K562 (cell line): ENCODE measurements at regions not wholly inside any gene's neighbourhood (a gene's known extent, or its start where the extent isn't known, plus 50 kb on each side); places are given as distances from the start of the nearest gene placed in this dataset.

ENCODE experiments used
- ATAC-seq: fragments of 200-7000 bp; cut with Tn5 transposase; 3 replicates; pipeline ENCODE4 v1.9.1; 2020; ENCODE audit warnings: moderate library complexity
- BruUV-seq: library from RNA; stranded (reverse); fragments of 400-500 nt; replicated peaks from 2 replicates; lab custom pipeline; 2021; lab: Mats Ljungman, UMichigan
- CTCF ChIA-PET: fragments of 300-600 bp; formaldehyde crosslinking; extraction: SDS; loops from one replicate; lab custom pipeline; 2021; ENCODE audit warnings: low intra/inter-chr PET ratio; lab: Yijun Ruan, JAX
- POLR2A ChIA-PET: fragments of 300-600, 350-650 bp; sonication (Branson Sonifier 250); formaldehyde crosslinking; extraction: SDS; loops from one replicate; lab custom pipeline; 2021; ENCODE audit warnings: antibody characterized with exemption, inconsistent platforms; lab: Yijun Ruan, JAX
- DNase-seq, 4 experiments: peaks; one replicate each; pipeline versions ENCODE4 v3.0.0 to v3.0.0-alpha.2; 2011 to 2018; ENCODE audit warnings: low spot score in 3 of 4, mixed read lengths in 3 of 4; ENCODE audit errors: extremely low read depth in 1 of 4
- FAIRE-seq: peaks from 2 replicates; lab custom pipeline; 2011; peaks lifted over from hg19 to GRCh38; lab: Jason Lieb, UNC
- H2AFZ ChIP-seq: 2 replicates; pipeline ENCODE4 v1.6.0; 2011; ENCODE audit warnings: low read depth, low read length, control low read depth, inconsistent platforms
- H3K27ac ChIP-seq: fragments of 200-600 bp; 3 replicates; pipeline ENCODE4 v1.8.0; 2011; ENCODE audit warnings: low read depth, mild to moderate bottlenecking, control low read depth, inconsistent platforms, low read length, moderate library complexity, mixed read lengths; ENCODE audit errors: extremely low read depth
- H3K27me3 ChIP-seq, 2 experiments: fragments of 300-600 bp in 1 of 2; 2 replicates in 1 of 2; 3 replicates in 1 of 2; pipeline versions ENCODE4 v1.6.0 to v1.8.0; 2011; ENCODE audit warnings: inconsistent platforms in 2 of 2, low read length in 2 of 2, mild to moderate bottlenecking in 1 of 2, mixed read lengths in 1 of 2, moderate library complexity in 1 of 2; ENCODE audit not compliant: control insufficient read depth in 2 of 2, insufficient read depth in 2 of 2
- H3K36me3 ChIP-seq: fragments of 300-600 bp; 3 replicates; pipeline ENCODE4 v1.8.0; 2011; ENCODE audit warnings: mild to moderate bottlenecking, low read length, inconsistent platforms; ENCODE audit not compliant: control insufficient read depth, insufficient read depth
- H3K4me1 ChIP-seq, 2 experiments: fragments of 200-600 bp in 1 of 2; replicated peaks in 1 of 2; 2 replicates in 1 of 2; 3 replicates in 1 of 2; pipeline versions ENCODE4 v1.5.1 to v1.8.0; 2011; ENCODE audit warnings: inconsistent platforms in 2 of 2, low read length in 2 of 2, mild to moderate bottlenecking in 1 of 2, mixed read lengths in 1 of 2, moderate library complexity in 1 of 2; ENCODE audit not compliant: control insufficient read depth in 2 of 2, insufficient read depth in 2 of 2
- H3K4me2 ChIP-seq: 2 replicates; pipeline ENCODE4 v1.6.1; 2011; ENCODE audit warnings: low read length, control low read depth, inconsistent platforms, mixed read lengths; ENCODE audit not compliant: insufficient read depth
- H3K4me3 ChIP-seq: fragments of 200-600 bp; sonication (generic), shearing (Covaris generic); 2 replicates; pipeline ENCODE4 v1.5.1; 2016; ENCODE audit warnings: control low read depth, inconsistent platforms
- H3K79me2 ChIP-seq: fragments of 200-600 bp; 3 replicates; pipeline ENCODE4 v1.8.0; 2011; ENCODE audit warnings: low read length, inconsistent platforms; ENCODE audit not compliant: control insufficient read depth, insufficient read depth
- H3K9ac ChIP-seq, 2 experiments: 2 replicates each; pipeline versions ENCODE4 v1.6.0 to v1.6.1; 2011; ENCODE audit warnings: low read depth in 2 of 2, low read length in 2 of 2, control low read depth in 1 of 2, inconsistent platforms in 1 of 2, mild to moderate bottlenecking in 1 of 2, mixed read lengths in 1 of 2; ENCODE audit not compliant: insufficient read depth in 1 of 2
- H3K9me1 ChIP-seq: one replicate; pipeline ENCODE4 v1.6.0; 2011; ENCODE audit warnings: inconsistent platforms, mild to moderate bottlenecking, low read length, moderate library complexity; ENCODE audit not compliant: control insufficient read depth, insufficient read depth
- H3K9me3 ChIP-seq: replicated peaks from 2 replicates; pipeline ENCODE4 v1.5.1; 2011; ENCODE audit warnings: low read depth, low read length, inconsistent platforms; ENCODE audit not compliant: control insufficient read depth, insufficient read depth
- H4K20me1 ChIP-seq: replicated peaks from 2 replicates; pipeline ENCODE4 v1.6.1; 2011; ENCODE audit warnings: low read length, inconsistent platforms, mixed read lengths; ENCODE audit not compliant: control insufficient read depth, insufficient read depth
- CCAR2 ChIP-seq: fragments of 200-400 bp; formaldehyde crosslinking; IDR thresholded peaks from 2 replicates; pipeline ENCODE4 v1.6.1; 2017; ENCODE audit warnings: mild to moderate bottlenecking, low read depth, low read length
- FOXK2 ChIP-seq, 2 experiments: fragments of 450-650 bp; IDR thresholded peaks in 1 of 2; conservative IDR thresholded peaks in 1 of 2; 2 replicates each; pipeline ENCODE4 v1.6.1; 2016; ENCODE audit warnings: low read depth in 2 of 2, mild to moderate bottlenecking in 1 of 2
- HMG20B ChIP-seq: fragments of 250-450 bp; sonication (Bioruptor Pico); IDR thresholded peaks from 2 replicates; pipeline ENCODE4 v1.5.0; 2021; ENCODE audit warnings: mild to moderate bottlenecking
- MCM2 ChIP-seq: fragments of 450-650 bp; IDR thresholded peaks from 2 replicates; pipeline ENCODE4 v1.6.1; 2017; ENCODE audit warnings: low read depth, mild to moderate bottlenecking
- NR1H2 ChIP-seq: sonication (generic); formaldehyde crosslinking; IDR thresholded peaks from 2 replicates; pipeline ENCODE4 v1.4.0; 2020; ENCODE audit warnings: mild to moderate bottlenecking, missing genetic modification reagents
- PHF21A ChIP-seq: fragments of 450-650 bp; IDR thresholded peaks from 2 replicates; pipeline ENCODE4 v1.6.1; 2017; ENCODE audit warnings: low read depth, borderline replicate concordance
- RAD21 ChIP-seq, 2 experiments: fragments of 250-450 bp in 1 of 2; fragments of 450-650 bp in 1 of 2; sonication (Bioruptor Pico) in 1 of 2; formaldehyde crosslinking in 1 of 2; IDR thresholded peaks in 1 of 2; conservative IDR thresholded peaks in 1 of 2; 2 replicates each; pipeline versions ENCODE4 v1.4.0 to v1.8.0; 2020 to 2022; ENCODE audit warnings: mild to moderate bottlenecking in 2 of 2, moderate library complexity in 1 of 2
- SIN3A ChIP-seq, 2 experiments: fragments of 150-350 bp in 1 of 2; IDR thresholded peaks; 2 replicates each; pipeline ENCODE4 v1.6.1; 2011 to 2016; ENCODE audit warnings: borderline replicate concordance in 2 of 2, low read depth in 2 of 2, low read length in 2 of 2, mild to moderate bottlenecking in 2 of 2, moderate library complexity in 2 of 2; ENCODE audit not compliant: control insufficient read depth in 1 of 2
- ZNF140 ChIP-seq: fragments of 250-450 bp; sonication (Bioruptor Pico); IDR thresholded peaks from 2 replicates; pipeline ENCODE4 v1.8.0; 2021; ENCODE audit warnings: moderate library complexity, mild to moderate bottlenecking, inconsistent platforms
- ZNF354B ChIP-seq: fragments of 250-450 bp; sonication (Bioruptor Pico); IDR thresholded peaks from 2 replicates; pipeline ENCODE4 v1.4.0; 2020
- WGBS: fragments of 100-300 bp; shearing (Covaris generic); methylation state at CpG from one replicate; pipeline ENCODE4 v1.1.6; 2016; ENCODE audit warnings: low coverage, mixed read lengths; ENCODE audit not compliant: insufficient coverage; ENCODE audit errors: missing lambda C conversion rate; 5-methylcytosine and 5-hydroxymethylcytosine counted together
- in situ Hi-C: fragments of 300-500 bp; cut with MboI; formaldehyde crosslinking; loops from 4 replicates; pipeline ENCODE4 v1.15.0; 2018; ENCODE audit warnings: inconsistent platforms, mixed read lengths
- intact Hi-C: fragments of 100-400 bp; cut with micrococcal nuclease; formaldehyde crosslinking; loops from 2 replicates; pipeline ENCODE4 v1.14.2; 2022
- TF ChIP-seq, protein P1 (sequence below): sonication (generic); formaldehyde crosslinking; IDR thresholded peaks from 2 replicates; pipeline ENCODE4 v1.8.1; 2023; ENCODE audit warnings: mild to moderate bottlenecking, missing genetic modification reagents
- TF ChIP-seq, protein P2 (sequence below): fragments of 200-800 bp; sonication (Bioruptor generic); IDR thresholded peaks from 2 replicates; pipeline ENCODE4 v1.6.1; 2017; ENCODE audit warnings: missing genetic modification characterization, missing compliant biosample characterization
- TF ChIP-seq, protein P3 (sequence below): fragments of 150-350 bp; conservative IDR thresholded peaks from 2 replicates; pipeline ENCODE4 v1.6.1; 2014; ENCODE audit warnings: low read length
- TF ChIP-seq, protein P4 (sequence below): fragments of 450-650 bp; IDR thresholded peaks from 2 replicates; pipeline ENCODE4 v1.7.1; 2018; ENCODE audit warnings: mild to moderate bottlenecking, low read depth; ENCODE audit not compliant: partially characterized antibody

DNA sequence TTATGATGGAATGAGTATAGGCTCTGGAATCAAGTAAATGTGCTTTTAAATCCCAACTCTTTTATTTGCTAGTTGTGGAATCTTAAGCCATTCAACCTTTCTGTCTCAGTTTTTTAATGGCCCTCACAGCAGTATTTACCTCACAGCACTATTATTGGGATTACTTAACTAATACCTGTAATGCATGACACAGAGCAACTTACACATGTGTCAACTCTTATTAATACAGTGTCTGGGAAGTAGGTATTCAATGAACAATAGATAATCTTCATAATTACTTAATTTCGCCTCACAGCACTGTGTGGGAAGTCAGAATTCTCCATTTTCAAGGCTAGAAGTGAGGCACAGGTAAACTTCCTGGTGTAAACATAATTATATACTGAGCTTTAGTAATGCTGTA is 149.7 kb upstream of the NUDT6 start:
- no peak overlapping the region for H3K27ac ChIP-seq
- H3K4me3 ChIP-seq: no peak overlapping the region
- 100% methylated on average over 1 of the region's 1 CpG for WGBS
- intact Hi-C loops (no loop called here), in situ Hi-C loops (no loop called here)
- no peak overlapping the region for H2AFZ ChIP-seq
- no peaks in the 10 kb centered on the region for H3K36me3 ChIP-seq
- CTCF ChIA-PET: no interaction called here
- no peaks in the 10 kb centered on the region for H3K9me3 ChIP-seq
- H3K4me1 ChIP-seq: no peaks in the 10 kb centered on the region
- H3K9ac ChIP-seq: no peak overlapping the region
- no TSS peak for BruUV-seq
- no peak for FAIRE-seq
- ATAC-seq: no peak
- H3K79me2 ChIP-seq: no peaks in the 10 kb centered on the region
- H4K20me1 ChIP-seq: no peaks in the 10 kb centered on the region
- DNase-seq: no peak
- no peaks in the 10 kb centered on the region for H3K27me3 ChIP-seq
- no peaks in the 10 kb centered on the region for H3K9me1 ChIP-seq
- H3K4me2 ChIP-seq: no peak overlapping the region
- POLR2A ChIA-PET: no interaction called here
- TF ChIP-seq ZNF140 (no peak), ZNF354B (CRISPR knock-in tag) (no peak), CCAR2 (no peak), HMG20B (CRISPR knock-in tag) (no peak), FOXK2 (conservative IDR thresholded peaks at IDR 0.05 in 1 of 2, IDR thresholded peaks at IDR 0.05 in 1 of 2; ENCODE audit: low read depth in 2 of 2) (no peak), SIN3A (IDR thresholded peaks at IDR 0.05; ENCODE audit: borderline replicate concordance in 2 of 2, control insufficient read depth in 1 of 2, low read depth in 2 of 2, low read length in 2 of 2) (no peak), NR1H2 (CRISPR knock-in tag) (no peak), PHF21A (no peak), RAD21 (CRISPR knock-in tag; conservative IDR thresholded peaks at IDR 0.05 in 1 of 2, IDR thresholded peaks at IDR 0.05 in 1 of 2) (no peak), MCM2 (no peak)
- TF ChIP-seq, protein P1, sequence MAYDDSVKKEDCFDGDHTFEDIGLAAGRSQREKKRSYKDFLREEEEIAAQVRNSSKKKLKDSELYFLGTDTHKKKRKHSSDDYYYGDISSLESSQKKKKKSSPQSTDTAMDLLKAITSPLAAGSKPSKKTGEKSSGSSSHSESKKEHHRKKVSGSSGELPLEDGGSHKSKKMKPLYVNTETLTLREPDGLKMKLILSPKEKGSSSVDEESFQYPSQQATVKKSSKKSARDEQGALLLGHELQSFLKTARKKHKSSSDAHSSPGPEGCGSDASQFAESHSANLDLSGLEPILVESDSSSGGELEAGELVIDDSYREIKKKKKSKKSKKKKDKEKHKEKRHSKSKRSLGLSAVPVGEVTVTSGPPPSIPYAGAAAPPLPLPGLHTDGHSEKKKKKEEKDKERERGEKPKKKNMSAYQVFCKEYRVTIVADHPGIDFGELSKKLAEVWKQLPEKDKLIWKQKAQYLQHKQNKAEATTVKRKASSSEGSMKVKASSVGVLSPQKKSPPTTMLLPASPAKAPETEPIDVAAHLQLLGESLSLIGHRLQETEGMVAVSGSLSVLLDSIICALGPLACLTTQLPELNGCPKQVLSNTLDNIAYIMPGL (CRISPR knock-in tag): no peak
- TF ChIP-seq, protein P2, sequence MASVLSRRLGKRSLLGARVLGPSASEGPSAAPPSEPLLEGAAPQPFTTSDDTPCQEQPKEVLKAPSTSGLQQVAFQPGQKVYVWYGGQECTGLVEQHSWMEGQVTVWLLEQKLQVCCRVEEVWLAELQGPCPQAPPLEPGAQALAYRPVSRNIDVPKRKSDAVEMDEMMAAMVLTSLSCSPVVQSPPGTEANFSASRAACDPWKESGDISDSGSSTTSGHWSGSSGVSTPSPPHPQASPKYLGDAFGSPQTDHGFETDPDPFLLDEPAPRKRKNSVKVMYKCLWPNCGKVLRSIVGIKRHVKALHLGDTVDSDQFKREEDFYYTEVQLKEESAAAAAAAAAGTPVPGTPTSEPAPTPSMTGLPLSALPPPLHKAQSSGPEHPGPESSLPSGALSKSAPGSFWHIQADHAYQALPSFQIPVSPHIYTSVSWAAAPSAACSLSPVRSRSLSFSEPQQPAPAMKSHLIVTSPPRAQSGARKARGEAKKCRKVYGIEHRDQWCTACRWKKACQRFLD: no peak
- TF ChIP-seq, protein P3, sequence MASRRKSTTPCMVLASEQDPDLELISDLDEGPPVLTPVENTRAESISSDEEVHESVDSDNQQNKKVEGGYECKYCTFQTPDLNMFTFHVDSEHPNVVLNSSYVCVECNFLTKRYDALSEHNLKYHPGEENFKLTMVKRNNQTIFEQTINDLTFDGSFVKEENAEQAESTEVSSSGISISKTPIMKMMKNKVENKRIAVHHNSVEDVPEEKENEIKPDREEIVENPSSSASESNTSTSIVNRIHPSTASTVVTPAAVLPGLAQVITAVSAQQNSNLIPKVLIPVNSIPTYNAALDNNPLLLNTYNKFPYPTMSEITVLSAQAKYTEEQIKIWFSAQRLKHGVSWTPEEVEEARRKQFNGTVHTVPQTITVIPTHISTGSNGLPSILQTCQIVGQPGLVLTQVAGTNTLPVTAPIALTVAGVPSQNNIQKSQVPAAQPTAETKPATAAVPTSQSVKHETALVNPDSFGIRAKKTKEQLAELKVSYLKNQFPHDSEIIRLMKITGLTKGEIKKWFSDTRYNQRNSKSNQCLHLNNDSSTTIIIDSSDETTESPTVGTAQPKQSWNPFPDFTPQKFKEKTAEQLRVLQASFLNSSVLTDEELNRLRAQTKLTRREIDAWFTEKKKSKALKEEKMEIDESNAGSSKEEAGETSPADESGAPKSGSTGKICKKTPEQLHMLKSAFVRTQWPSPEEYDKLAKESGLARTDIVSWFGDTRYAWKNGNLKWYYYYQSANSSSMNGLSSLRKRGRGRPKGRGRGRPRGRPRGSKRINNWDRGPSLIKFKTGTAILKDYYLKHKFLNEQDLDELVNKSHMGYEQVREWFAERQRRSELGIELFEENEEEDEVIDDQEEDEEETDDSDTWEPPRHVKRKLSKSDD: no peak
- TF ChIP-seq, protein P4, sequence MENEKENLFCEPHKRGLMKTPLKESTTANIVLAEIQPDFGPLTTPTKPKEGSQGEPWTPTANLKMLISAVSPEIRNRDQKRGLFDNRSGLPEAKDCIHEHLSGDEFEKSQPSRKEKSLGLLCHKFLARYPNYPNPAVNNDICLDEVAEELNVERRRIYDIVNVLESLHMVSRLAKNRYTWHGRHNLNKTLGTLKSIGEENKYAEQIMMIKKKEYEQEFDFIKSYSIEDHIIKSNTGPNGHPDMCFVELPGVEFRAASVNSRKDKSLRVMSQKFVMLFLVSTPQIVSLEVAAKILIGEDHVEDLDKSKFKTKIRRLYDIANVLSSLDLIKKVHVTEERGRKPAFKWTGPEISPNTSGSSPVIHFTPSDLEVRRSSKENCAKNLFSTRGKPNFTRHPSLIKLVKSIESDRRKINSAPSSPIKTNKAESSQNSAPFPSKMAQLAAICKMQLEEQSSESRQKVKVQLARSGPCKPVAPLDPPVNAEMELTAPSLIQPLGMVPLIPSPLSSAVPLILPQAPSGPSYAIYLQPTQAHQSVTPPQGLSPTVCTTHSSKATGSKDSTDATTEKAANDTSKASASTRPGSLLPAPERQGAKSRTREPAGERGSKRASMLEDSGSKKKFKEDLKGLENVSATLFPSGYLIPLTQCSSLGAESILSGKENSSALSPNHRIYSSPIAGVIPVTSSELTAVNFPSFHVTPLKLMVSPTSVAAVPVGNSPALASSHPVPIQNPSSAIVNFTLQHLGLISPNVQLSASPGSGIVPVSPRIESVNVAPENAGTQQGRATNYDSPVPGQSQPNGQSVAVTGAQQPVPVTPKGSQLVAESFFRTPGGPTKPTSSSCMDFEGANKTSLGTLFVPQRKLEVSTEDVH: no peak
